ENCODE measurements at regions not wholly inside any gene's neighbourhood (a gene's known extent, or its start where the extent isn't known, plus 50 kb on each side); places are given as distances from the start of the nearest gene placed in this dataset.

- no peak for DNase-seq
Observed at GRCh38 chr1:201660931-201661822, 122.2 kb downstream of the NAV1 start.

- no peak for DNase-seq
Observed at GRCh38 chr1:201661823-201662359, 123.0 kb downstream of the NAV1 start.

- no peak for DNase-seq
Observed at GRCh38 chr1:201662646-201663045, 123.7 kb downstream of the NAV1 start.

- DNase-seq, result no peak
Observed at GRCh38 chr1:201663491-201664113, 124.7 kb downstream of the NAV1 start.

- no peak for DNase-seq
Observed at GRCh38 chr1:201665036-201665435, 126.1 kb downstream of the NAV1 start.

- DNase-seq, result no peak
Observed at GRCh38 chr1:201666102-201666501, 127.2 kb downstream of the NAV1 start.

GRCh38 chr1:201666645-201667044, 127.7 kb downstream of the NAV1 start:
- DNase-seq, result no peak

GRCh38 chr1:201667479-201667878, 128.6 kb downstream of the NAV1 start:
- DNase-seq, result no peak

GRCh38 chr1:201670517-201670916, 131.6 kb downstream of the NAV1 start:
- no peak for DNase-seq

GRCh38 chr1:201672685-201673084, 133.8 kb downstream of the NAV1 start:
- DNase-seq, result no peak

GRCh38 chr1:201673093-201673492, 134.2 kb downstream of the NAV1 start:
- no peak for DNase-seq

- no peak for DNase-seq
Observed at GRCh38 chr1:201673915-201674314, 135.0 kb downstream of the NAV1 start.

GRCh38 chr1:201675143-201675542, 136.2 kb downstream of the NAV1 start:
- no peak for DNase-seq

GRCh38 chr1:201676197-201676596, 137.3 kb downstream of the NAV1 start:
- DNase-seq, result no peak

- no peak for DNase-seq
Observed at GRCh38 chr1:201676641-201677040, 137.7 kb downstream of the NAV1 start.

GRCh38 chr1:201678264-201679101, 139.6 kb downstream of the NAV1 start:
- DNase-seq, result no peak

GRCh38 chr1:201681375-201681774, 142.4 kb downstream of the NAV1 start:
- DNase-seq, result no peak

- DNase-seq, result no peak
Observed at GRCh38 chr1:201682964-201683363, 144.0 kb downstream of the NAV1 start.

GRCh38 chr1:201683397-201683796, 144.5 kb downstream of the NAV1 start:
- no peak for DNase-seq

GRCh38 chr1:201685485-201685884, 143.5 kb upstream of the IPO9 start:
- no peak for DNase-seq

GRCh38 chr1:201686714-201687455, 142.1 kb upstream of the IPO9 start:
- no peak for DNase-seq

- DNase-seq, result no peak
Observed at GRCh38 chr1:201688514-201688913, 140.4 kb upstream of the IPO9 start.

Measured in activated CD4-positive, alpha-beta T cell treated with anti-CD3 and anti-CD28 coated beads, Interleukin-2, amount 50 U/mL, for 48 hours (primary cell).